Osteoblast (primary cell): ENCODE measurements at regions not wholly inside any gene's neighbourhood (a gene's known extent, or its start where the extent isn't known, plus 50 kb on each side); places are given as distances from the start of the nearest gene placed in this dataset.

ENCODE experiments used
- DNase-seq: peaks from one replicate; pipeline ENCODE4 v3.0.0; 2011; ENCODE audit warnings: low spot score, mixed read lengths; ENCODE audit not compliant: insufficient read length; ENCODE audit errors: missing footprints
- H2AFZ ChIP-seq: 2 replicates; pipeline ENCODE4 v1.6.0; 2011; ENCODE audit warnings: mild to moderate bottlenecking, low read length
- H3K27ac ChIP-seq: 2 replicates; pipeline ENCODE4 v1.5.1; 2011; ENCODE audit warnings: mild to moderate bottlenecking, low read depth, low read length, moderate library complexity
- H3K27me3 ChIP-seq: 2 replicates; pipeline ENCODE4 v1.6.0; 2012; ENCODE audit warnings: mild to moderate bottlenecking, control low read depth, inconsistent platforms, low read length, moderate library complexity; ENCODE audit not compliant: insufficient read depth
- H3K36me3 ChIP-seq: 2 replicates; pipeline ENCODE4 v1.5.1; 2011; ENCODE audit warnings: mild to moderate bottlenecking, low read length, control low read depth, moderate library complexity; ENCODE audit not compliant: insufficient read depth
- H3K4me1 ChIP-seq: 2 replicates; pipeline ENCODE4 v1.5.1; 2011; ENCODE audit warnings: mild to moderate bottlenecking, low read length, control low read depth, moderate library complexity; ENCODE audit not compliant: insufficient read depth
- H3K4me2 ChIP-seq: 2 replicates; pipeline ENCODE4 v1.6.0; 2011; ENCODE audit warnings: mild to moderate bottlenecking, low read length; ENCODE audit not compliant: insufficient read depth
- H3K4me3 ChIP-seq: fragments of 200-600 bp; sonication (generic); 3 replicates; pipeline ENCODE4 v1.5.1; 2012; ENCODE audit warnings: mild to moderate bottlenecking, low read length, inconsistent platforms; ENCODE audit not compliant: insufficient read depth
- H3K79me2 ChIP-seq: 2 replicates; pipeline ENCODE4 v1.6.0; 2012; ENCODE audit warnings: mild to moderate bottlenecking, low read length, control low read depth, inconsistent platforms; ENCODE audit not compliant: insufficient read depth
- H3K9me3 ChIP-seq: 2 replicates; pipeline ENCODE4 v1.5.1; 2011; ENCODE audit warnings: low read depth, low read length, control low read depth
- H4K20me1 ChIP-seq: 2 replicates; pipeline ENCODE4 v1.6.0; 2012; ENCODE audit warnings: mild to moderate bottlenecking, low read length, control low read depth; ENCODE audit not compliant: insufficient read depth
- TF ChIP-seq, protein P1 (sequence below): IDR thresholded peaks from 2 replicates; pipeline ENCODE4 v1.5.1; 2011; ENCODE audit warnings: mild to moderate bottlenecking, low read depth, low read length, moderate library complexity; ENCODE audit errors: extremely low read depth

DNA sequence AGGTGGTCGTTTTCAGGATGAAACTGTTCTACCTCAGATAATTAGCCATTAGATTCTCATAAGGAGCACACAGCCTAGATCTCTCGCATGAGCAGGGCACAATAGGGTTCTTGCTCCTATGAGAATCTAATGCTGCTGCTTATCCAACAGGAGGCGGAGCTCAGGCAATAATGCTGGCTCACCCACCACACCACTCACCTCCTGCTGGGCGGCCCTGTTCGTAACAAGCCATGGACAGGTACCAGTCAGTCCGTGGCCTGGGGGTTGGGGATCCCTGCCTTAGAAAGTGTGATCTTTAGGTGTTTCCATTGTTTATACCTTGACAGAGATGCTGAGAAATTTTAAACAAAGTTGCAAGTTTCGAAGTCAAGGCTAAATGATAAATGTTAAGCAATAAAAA is 344.6 kb upstream of the HTR2A start:
- Histone ChIP-seq H3K36me3 (no peaks in the 10 kb centered on the region), H3K79me2 (no peaks in the 10 kb centered on the region), H2AFZ (no peak overlapping the region), H3K4me3 (no peak overlapping the region), H3K4me2 (no peak overlapping the region), H3K4me1 (no peaks in the 10 kb centered on the region), H4K20me1 (no peaks in the 10 kb centered on the region), H3K27ac (no peak overlapping the region), H3K27me3 (no peaks in the 10 kb centered on the region), H3K9me3 (no peaks in the 10 kb centered on the region)
- TF ChIP-seq, protein P1, sequence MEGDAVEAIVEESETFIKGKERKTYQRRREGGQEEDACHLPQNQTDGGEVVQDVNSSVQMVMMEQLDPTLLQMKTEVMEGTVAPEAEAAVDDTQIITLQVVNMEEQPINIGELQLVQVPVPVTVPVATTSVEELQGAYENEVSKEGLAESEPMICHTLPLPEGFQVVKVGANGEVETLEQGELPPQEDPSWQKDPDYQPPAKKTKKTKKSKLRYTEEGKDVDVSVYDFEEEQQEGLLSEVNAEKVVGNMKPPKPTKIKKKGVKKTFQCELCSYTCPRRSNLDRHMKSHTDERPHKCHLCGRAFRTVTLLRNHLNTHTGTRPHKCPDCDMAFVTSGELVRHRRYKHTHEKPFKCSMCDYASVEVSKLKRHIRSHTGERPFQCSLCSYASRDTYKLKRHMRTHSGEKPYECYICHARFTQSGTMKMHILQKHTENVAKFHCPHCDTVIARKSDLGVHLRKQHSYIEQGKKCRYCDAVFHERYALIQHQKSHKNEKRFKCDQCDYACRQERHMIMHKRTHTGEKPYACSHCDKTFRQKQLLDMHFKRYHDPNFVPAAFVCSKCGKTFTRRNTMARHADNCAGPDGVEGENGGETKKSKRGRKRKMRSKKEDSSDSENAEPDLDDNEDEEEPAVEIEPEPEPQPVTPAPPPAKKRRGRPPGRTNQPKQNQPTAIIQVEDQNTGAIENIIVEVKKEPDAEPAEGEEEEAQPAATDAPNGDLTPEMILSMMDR = no peak
- no peak for DNase-seq

- Histone ChIP-seq H3K36me3 (no peaks in the 10 kb centered on the region), H3K79me2 (no peaks in the 10 kb centered on the region), H3K9me3 (no peaks in the 10 kb centered on the region), H3K4me3 (no peak overlapping the region), H3K27ac (no peak overlapping the region), H4K20me1 (no peaks in the 10 kb centered on the region), H3K4me1 (no peaks in the 10 kb centered on the region), H3K4me2 (no peak overlapping the region), H2AFZ (no peak overlapping the region), H3K27me3 (no peaks in the 10 kb centered on the region)
- TF ChIP-seq, protein P1 = no peak
- DNase-seq = no peak
These were observed 342.2 kb upstream of the HTR2A start for GRCh38 chr13:47239025-47239424.

DNA sequence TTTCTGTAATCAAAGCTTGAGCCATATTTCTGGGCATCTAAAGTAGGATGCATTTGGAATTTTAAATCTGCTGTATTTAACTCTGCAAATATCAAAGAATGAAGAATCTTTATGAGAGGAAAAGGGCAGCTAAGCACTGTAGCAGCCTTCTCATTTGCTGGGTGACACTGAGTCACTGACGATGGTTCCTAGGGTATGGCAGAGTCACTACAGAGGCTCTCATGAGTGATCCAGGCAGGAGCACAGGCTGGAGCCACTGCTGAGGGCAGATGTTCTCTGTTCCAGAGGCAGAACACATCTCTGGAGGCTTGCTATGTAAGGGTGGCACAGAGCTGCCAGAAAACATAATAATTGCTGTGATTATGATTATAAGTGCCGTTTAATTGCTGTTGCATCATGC is 340.7 kb upstream of the HTR2A start:
- Histone ChIP-seq H3K4me3 (no peak overlapping the region), H3K9me3 (no peaks in the 10 kb centered on the region), H3K27me3 (no peaks in the 10 kb centered on the region), H3K36me3 (no peaks in the 10 kb centered on the region), H3K79me2 (no peaks in the 10 kb centered on the region), H2AFZ (no peak overlapping the region), H3K4me2 (no peak overlapping the region), H4K20me1 (no peaks in the 10 kb centered on the region), H3K27ac (no peak overlapping the region), H3K4me1 (no peaks in the 10 kb centered on the region)
- TF ChIP-seq, protein P1 = no peak
- no peak for DNase-seq

DNA sequence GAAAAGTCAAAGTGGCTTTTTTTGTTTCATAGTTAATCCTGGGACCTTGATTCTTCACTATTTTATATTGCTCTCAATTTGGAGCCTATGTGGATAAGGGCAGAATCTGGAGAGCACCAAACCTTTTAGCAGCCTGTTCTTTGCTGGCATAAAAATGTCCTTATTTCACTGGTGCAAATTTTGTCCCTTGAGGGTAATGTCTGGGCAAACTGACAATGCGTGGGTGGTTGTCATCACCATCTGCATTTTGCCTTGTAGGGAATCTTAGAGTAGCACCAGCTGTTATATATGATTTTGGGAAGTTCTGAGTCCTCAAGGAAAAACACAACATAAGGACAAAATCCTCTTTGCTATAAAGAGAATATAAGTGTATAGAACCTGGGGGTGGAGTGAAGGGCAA is 336.9 kb upstream of the HTR2A start:
- no peak overlapping the region for H3K4me3 ChIP-seq
- H3K79me2 ChIP-seq = no peaks in the 10 kb centered on the region
- no peak overlapping the region for H3K27ac ChIP-seq
- no peaks in the 10 kb centered on the region for H3K4me1 ChIP-seq
- H4K20me1 ChIP-seq = no peaks in the 10 kb centered on the region
- no peak for DNase-seq
- H3K9me3 ChIP-seq = peaks cover 3% of the 10 kb centered on the region
- TF ChIP-seq, protein P1 = no peak
- H2AFZ ChIP-seq = no peak overlapping the region
- no peaks in the 10 kb centered on the region for H3K36me3 ChIP-seq
- H3K4me2 ChIP-seq = no peak overlapping the region
- H3K27me3 ChIP-seq = no peaks in the 10 kb centered on the region
